ENCODE measurements at regions not wholly inside any gene's neighbourhood (a gene's known extent, or its start where the extent isn't known, plus 50 kb on each side); places are given as distances from the start of the nearest gene placed in this dataset.

DNA sequence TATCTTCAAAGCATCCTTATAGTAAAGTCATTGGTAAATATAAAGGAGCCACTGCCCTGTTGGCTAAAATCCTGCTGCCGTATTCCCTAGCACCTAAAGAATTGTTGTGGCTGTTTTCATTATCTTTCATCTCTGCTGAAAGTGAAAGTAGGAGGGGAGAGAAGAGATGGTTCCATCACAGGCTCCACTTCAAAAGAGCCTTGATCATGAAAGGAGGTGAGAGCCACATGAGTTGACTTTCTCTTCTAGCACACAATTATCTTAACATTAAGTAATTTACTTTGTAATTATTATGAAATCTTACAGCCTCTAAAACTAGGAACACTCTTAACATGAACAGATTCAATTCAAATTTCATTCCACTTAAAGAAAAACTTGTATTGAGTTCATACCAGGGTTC lies 1050.9 kb upstream of the LRRTM1 start:
- Histone ChIP-seq H3K9me3 (ENCODE audit: low read depth) (no peaks in the 10 kb centered on the region), H2AFZ (no peak overlapping the region), H3K9me2 (replicated peaks; ENCODE audit: insufficient read depth) (no peaks in the 10 kb centered on the region), H3K27ac (no peak overlapping the region), H3K4me1 (ENCODE audit: insufficient read depth) (no peaks in the 10 kb centered on the region), H3K79me2 (no peaks in the 10 kb centered on the region), H3K36me3 (replicated peaks; ENCODE audit: insufficient read depth, low read depth) (no peaks in the 10 kb centered on the region), H3K4me2 (no peak overlapping the region), H3K27me3 (no peaks in the 10 kb centered on the region), H3K4me3 (no peak overlapping the region), H4K20me1 (ENCODE audit: insufficient read depth, poor library complexity, severe bottlenecking) (no peaks in the 10 kb centered on the region)
- WGBS (ENCODE audit: low lambda C conversion rate, missing lambda C conversion rate) = 50% methylated on average over 1 of the region's 1 CpG
- TF ChIP-seq, protein P1, sequence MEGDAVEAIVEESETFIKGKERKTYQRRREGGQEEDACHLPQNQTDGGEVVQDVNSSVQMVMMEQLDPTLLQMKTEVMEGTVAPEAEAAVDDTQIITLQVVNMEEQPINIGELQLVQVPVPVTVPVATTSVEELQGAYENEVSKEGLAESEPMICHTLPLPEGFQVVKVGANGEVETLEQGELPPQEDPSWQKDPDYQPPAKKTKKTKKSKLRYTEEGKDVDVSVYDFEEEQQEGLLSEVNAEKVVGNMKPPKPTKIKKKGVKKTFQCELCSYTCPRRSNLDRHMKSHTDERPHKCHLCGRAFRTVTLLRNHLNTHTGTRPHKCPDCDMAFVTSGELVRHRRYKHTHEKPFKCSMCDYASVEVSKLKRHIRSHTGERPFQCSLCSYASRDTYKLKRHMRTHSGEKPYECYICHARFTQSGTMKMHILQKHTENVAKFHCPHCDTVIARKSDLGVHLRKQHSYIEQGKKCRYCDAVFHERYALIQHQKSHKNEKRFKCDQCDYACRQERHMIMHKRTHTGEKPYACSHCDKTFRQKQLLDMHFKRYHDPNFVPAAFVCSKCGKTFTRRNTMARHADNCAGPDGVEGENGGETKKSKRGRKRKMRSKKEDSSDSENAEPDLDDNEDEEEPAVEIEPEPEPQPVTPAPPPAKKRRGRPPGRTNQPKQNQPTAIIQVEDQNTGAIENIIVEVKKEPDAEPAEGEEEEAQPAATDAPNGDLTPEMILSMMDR (IDR thresholded peaks at IDR 0.05; ENCODE audit: poor library complexity) = no peak
- TF ChIP-seq EZH2 (IDR thresholded peaks at IDR 0.05; ENCODE audit: borderline replicate concordance) = no peak
- no peak for TF ChIP-seq EZH2phosphoT487 (IDR thresholded peaks at IDR 0.05; ENCODE audit: low read depth, severe bottlenecking, unreplicated experiment)
- DNase-seq (ENCODE audit: low spot score) = no peak

- Histone ChIP-seq H3K4me3 (no peak overlapping the region), H4K20me1 (ENCODE audit: insufficient read depth, poor library complexity, severe bottlenecking) (no peaks in the 10 kb centered on the region), H3K4me2 (no peak overlapping the region), H3K9me2 (replicated peaks; ENCODE audit: insufficient read depth) (no peaks in the 10 kb centered on the region), H3K36me3 (replicated peaks; ENCODE audit: insufficient read depth, low read depth) (no peaks in the 10 kb centered on the region), H3K27me3 (no peaks in the 10 kb centered on the region), H3K79me2 (no peaks in the 10 kb centered on the region), H3K9me3 (ENCODE audit: low read depth) (no peaks in the 10 kb centered on the region), H2AFZ (no peak overlapping the region), H3K27ac (no peak overlapping the region), H3K4me1 (ENCODE audit: insufficient read depth) (no peaks in the 10 kb centered on the region)
- TF ChIP-seq EZH2 (IDR thresholded peaks at IDR 0.05; ENCODE audit: borderline replicate concordance) (no peak), EZH2phosphoT487 (IDR thresholded peaks at IDR 0.05; ENCODE audit: low read depth, severe bottlenecking, unreplicated experiment) (no peak)
- TF ChIP-seq, protein P1 (IDR thresholded peaks at IDR 0.05; ENCODE audit: poor library complexity) = no peak
- WGBS (ENCODE audit: low lambda C conversion rate, missing lambda C conversion rate) = 85% methylated on average over 2 of the region's 2 CpGs
- DNase-seq (ENCODE audit: low spot score) = no peak
Observed at GRCh38 chr2:81334046-81334445, 1029.5 kb upstream of the LRRTM1 start.

DNA sequence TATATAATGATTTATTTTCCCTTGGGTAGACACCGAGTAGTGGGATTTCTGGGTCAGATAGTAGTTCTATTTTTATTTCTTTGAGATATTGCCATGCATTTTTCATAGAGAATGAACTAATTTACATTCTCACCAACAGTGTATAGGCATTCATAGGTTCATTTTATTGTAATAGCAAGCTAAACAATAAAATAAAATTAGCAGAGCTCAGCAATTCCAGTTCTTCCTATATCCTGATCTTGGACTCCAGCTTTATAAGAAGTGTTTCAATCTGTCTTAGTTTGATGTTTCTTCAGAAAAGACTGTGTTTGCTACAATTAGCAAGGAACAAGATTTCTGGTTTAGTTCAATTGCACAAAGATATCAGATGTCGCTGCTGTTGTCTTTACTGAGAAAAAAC lies 1024.4 kb upstream of the LRRTM1 start:
- 94% methylated on average over 2 of the region's 2 CpGs for WGBS (ENCODE audit: low lambda C conversion rate, missing lambda C conversion rate)

More for the DNA sequence above, 1024.4 kb upstream of the LRRTM1 start:
- TF ChIP-seq, protein P1 (IDR thresholded peaks at IDR 0.05; ENCODE audit: poor library complexity) = no peak
- TF ChIP-seq EZH2 (IDR thresholded peaks at IDR 0.05; ENCODE audit: borderline replicate concordance) (no peak), EZH2phosphoT487 (IDR thresholded peaks at IDR 0.05; ENCODE audit: low read depth, severe bottlenecking, unreplicated experiment) (no peak)
- H3K27me3 ChIP-seq = no peaks in the 10 kb centered on the region
- no peak overlapping the region for H3K4me3 ChIP-seq
- no peak overlapping the region for H2AFZ ChIP-seq
- H3K4me2 ChIP-seq = no peak overlapping the region
- no peaks in the 10 kb centered on the region for H4K20me1 ChIP-seq (ENCODE audit: insufficient read depth, poor library complexity, severe bottlenecking)
- no peaks in the 10 kb centered on the region for H3K9me3 ChIP-seq (ENCODE audit: low read depth)
- no peaks in the 10 kb centered on the region for H3K9me2 ChIP-seq (replicated peaks; ENCODE audit: insufficient read depth)
- H3K4me1 ChIP-seq (ENCODE audit: insufficient read depth) = no peaks in the 10 kb centered on the region
- H3K36me3 ChIP-seq (replicated peaks; ENCODE audit: insufficient read depth, low read depth) = no peaks in the 10 kb centered on the region
- DNase-seq (ENCODE audit: low spot score) = no peak
- H3K79me2 ChIP-seq = no peaks in the 10 kb centered on the region
- no peak overlapping the region for H3K27ac ChIP-seq
